Ectodermal cell (in vitro differentiated cells): ENCODE measurements at regions not wholly inside any gene's neighbourhood (a gene's known extent, or its start where the extent isn't known, plus 50 kb on each side); places are given as distances from the start of the nearest gene placed in this dataset.

Source experiments
- H3K27ac ChIP-seq: 2 replicates; pipeline ENCODE4 v1.7.0; 2013; ENCODE audit warnings: mild to moderate bottlenecking, low read depth, low read length; ENCODE audit not compliant: insufficient read depth, poor library complexity, severe bottlenecking
- H3K27me3 ChIP-seq: 2 replicates; pipeline ENCODE4 v1.7.0; 2013; ENCODE audit warnings: mild to moderate bottlenecking, low read length; ENCODE audit not compliant: insufficient read depth, control insufficient read depth, poor library complexity, severe bottlenecking
- H3K36me3 ChIP-seq: one replicate; pipeline ENCODE4 v1.7.0; 2013; ENCODE audit warnings: low read length; ENCODE audit not compliant: control insufficient read depth, insufficient read depth
- H3K4me1 ChIP-seq: one replicate; pipeline ENCODE4 v1.7.0; 2013; ENCODE audit warnings: low read length; ENCODE audit not compliant: control insufficient read depth, insufficient read depth
- H3K4me3 ChIP-seq: 2 replicates; pipeline ENCODE4 v1.7.0; 2013; ENCODE audit warnings: low read depth, low read length, control low read depth; ENCODE audit not compliant: insufficient read depth
- H3K9me3 ChIP-seq: 2 replicates; pipeline ENCODE4 v1.7.0; 2013; ENCODE audit warnings: mild to moderate bottlenecking, low read length, moderate library complexity; ENCODE audit not compliant: control insufficient read depth
- WGBS, 2 experiments: methylation state at CpG; one replicate each; pipeline ENCODE4 v1.1.7; 2013; ENCODE audit warnings: missing lambda C conversion rate in 2 of 2; 5-methylcytosine and 5-hydroxymethylcytosine counted together

GRCh38 chr16:85537331-85537788 is 75.8 kb upstream of the GSE1 start:
- Histone ChIP-seq H3K27ac (no peak overlapping the region), H3K4me3 (no peak overlapping the region)

GRCh38 chr16:85537795-85538401 is 75.2 kb upstream of the GSE1 start:
- Histone ChIP-seq H3K4me3 (no peak overlapping the region), H3K36me3 (no peaks in the 10 kb centered on the region), H3K4me1 (peaks cover 5% of the 10 kb centered on the region), H3K27me3 (no peaks in the 10 kb centered on the region), H3K9me3 (no peaks in the 10 kb centered on the region), H3K27ac (no peak overlapping the region)
- WGBS, 2 experiments, result 87% methylated on average over 17 of the region's 17 CpGs

More at GRCh38 chr16:85537331-85537788, 75.8 kb upstream of the GSE1 start:
- no peaks in the 10 kb centered on the region for H3K36me3 ChIP-seq
- H3K9me3 ChIP-seq, result no peaks in the 10 kb centered on the region
- peaks cover 1% of the 10 kb centered on the region for H3K4me1 ChIP-seq
- 91 to 92% methylated on average over 16 of the region's 16 CpGs for WGBS, 2 experiments
- no peaks in the 10 kb centered on the region for H3K27me3 ChIP-seq

GRCh38 chr16:85539084-85539483 is 74.0 kb upstream of the GSE1 start:
- H3K4me1 ChIP-seq, result peaks cover 5% of the 10 kb centered on the region
- WGBS, 2 experiments, result 93 to 96% methylated on average over 7 of the region's 7 CpGs
- no peaks in the 10 kb centered on the region for H3K36me3 ChIP-seq
- H3K9me3 ChIP-seq, result no peaks in the 10 kb centered on the region
- no peaks in the 10 kb centered on the region for H3K27me3 ChIP-seq
- no peak overlapping the region for H3K4me3 ChIP-seq
- no peak overlapping the region for H3K27ac ChIP-seq

GRCh38 chr16:85539629-85540291 is 73.4 kb upstream of the GSE1 start:
- Histone ChIP-seq H3K27me3 (no peaks in the 10 kb centered on the region), H3K4me3 (no peak overlapping the region), H3K27ac (no peak overlapping the region), H3K4me1 (peaks cover 5% of the 10 kb centered on the region), H3K9me3 (no peaks in the 10 kb centered on the region), H3K36me3 (no peaks in the 10 kb centered on the region)
- 88 to 91% methylated on average over 12 of the region's 12 CpGs for WGBS, 2 experiments

GRCh38 chr16:85541181-85541580 is 71.9 kb upstream of the GSE1 start:
- H3K36me3 ChIP-seq, result no peaks in the 10 kb centered on the region
- H3K27me3 ChIP-seq, result no peaks in the 10 kb centered on the region
- H3K9me3 ChIP-seq, result no peaks in the 10 kb centered on the region
- peaks cover 5% of the 10 kb centered on the region for H3K4me1 ChIP-seq
- 90 to 93% methylated on average over 8 of the region's 8 CpGs for WGBS, 2 experiments
- no peak overlapping the region for H3K27ac ChIP-seq
- no peak overlapping the region for H3K4me3 ChIP-seq

- H3K36me3 ChIP-seq, result no peaks in the 10 kb centered on the region
- H3K27me3 ChIP-seq, result no peaks in the 10 kb centered on the region
- H3K27ac ChIP-seq, result no peak overlapping the region
- no peaks in the 10 kb centered on the region for H3K9me3 ChIP-seq
- H3K4me1 ChIP-seq, result peaks cover 5% of the 10 kb centered on the region
- H3K4me3 ChIP-seq, result no peak overlapping the region
- 92 to 94% methylated on average over 7 of the region's 7 CpGs for WGBS, 2 experiments
Observed at GRCh38 chr16:85541619-85541979, 71.5 kb upstream of the GSE1 start.

GRCh38 chr16:85541980-85542900 is 70.9 kb upstream of the GSE1 start:
- H3K27ac ChIP-seq, result no peak overlapping the region
- WGBS, 2 experiments, result 77 to 79% methylated on average over 20 of the region's 20 CpGs
- no peaks in the 10 kb centered on the region for H3K27me3 ChIP-seq
- H3K36me3 ChIP-seq, result no peaks in the 10 kb centered on the region
- no peaks in the 10 kb centered on the region for H3K9me3 ChIP-seq
- H3K4me3 ChIP-seq, result no peak overlapping the region
- H3K4me1 ChIP-seq, result peaks cover 5% of the 10 kb centered on the region

GRCh38 chr16:85543536-85543935 is 69.6 kb upstream of the GSE1 start:
- H3K9me3 ChIP-seq, result no peaks in the 10 kb centered on the region
- no peaks in the 10 kb centered on the region for H3K36me3 ChIP-seq
- H3K4me1 ChIP-seq, result peaks cover 5% of the 10 kb centered on the region
- H3K4me3 ChIP-seq, result no peak overlapping the region
- H3K27ac ChIP-seq, result no peak overlapping the region
- WGBS, 2 experiments, result 93 to 94% methylated on average over 4 of the region's 4 CpGs
- no peaks in the 10 kb centered on the region for H3K27me3 ChIP-seq

- H3K4me1 ChIP-seq, result peaks cover 5% of the 10 kb centered on the region
- WGBS, 2 experiments, result 89 to 91% methylated on average over 16 of the region's 16 CpGs
- H3K36me3 ChIP-seq, result no peaks in the 10 kb centered on the region
Observed at GRCh38 chr16:85544016-85544415, 69.1 kb upstream of the GSE1 start.

GRCh38 chr16:85544668-85545067 is 68.5 kb upstream of the GSE1 start:
- no peak overlapping the region for H3K4me3 ChIP-seq
- H3K27ac ChIP-seq, result no peak overlapping the region
- peaks cover 5% of the 10 kb centered on the region for H3K4me1 ChIP-seq
- no peaks in the 10 kb centered on the region for H3K36me3 ChIP-seq
- WGBS, 2 experiments, result 88 to 89% methylated on average over 16 of the region's 16 CpGs
- no peaks in the 10 kb centered on the region for H3K27me3 ChIP-seq
- no peaks in the 10 kb centered on the region for H3K9me3 ChIP-seq

More at GRCh38 chr16:85544016-85544415, 69.1 kb upstream of the GSE1 start:
- Histone ChIP-seq H3K27ac (no peak overlapping the region), H3K27me3 (no peaks in the 10 kb centered on the region), H3K4me3 (no peak overlapping the region), H3K9me3 (no peaks in the 10 kb centered on the region)
